IMR-90 (cell line): ENCODE measurements at regions not wholly inside any gene's neighbourhood (a gene's known extent, or its start where the extent isn't known, plus 50 kb on each side); places are given as distances from the start of the nearest gene placed in this dataset.

Experiments
- ATAC-seq: fragments of 200-7000 bp; cut with Tn5 transposase; 2 replicates; pipeline ENCODE4 v1.9.1; 2020; ENCODE audit warnings: low read depth, mild to moderate bottlenecking, moderate library complexity
- BruUV-seq: library from RNA; stranded (reverse); fragments of 400-500 nt; replicated peaks from 2 replicates; lab custom pipeline; 2021; lab: Mats Ljungman, UMichigan
- CTCF ChIA-PET: fragments of 300-600 bp; formaldehyde crosslinking; extraction: SDS; loops from one replicate; lab custom pipeline; 2021; ENCODE audit warnings: antibody characterized with exemption; lab: Yijun Ruan, JAX
- POLR2A ChIA-PET: fragments of 300-600 bp; sonication (Branson Sonifier 250); formaldehyde crosslinking; loops from one replicate; lab custom pipeline; 2022; ENCODE audit warnings: antibody characterized with exemption; ENCODE audit not compliant: unreplicated experiment; lab: Charles Lee
- DNase-seq: peaks from one replicate; pipeline ENCODE4 v3.0.0; 2013
- H2AFZ ChIP-seq: replicated peaks from 2 replicates; pipeline ENCODE3; 2013; ENCODE audit warnings: low read length, mild to moderate bottlenecking; ENCODE audit not compliant: poor library complexity
- H2AK5ac ChIP-seq: 2 replicates; pipeline ENCODE4 v1.6.1; 2013; ENCODE audit warnings: low read depth, low read length, inconsistent platforms
- H2AK9ac ChIP-seq: replicated peaks from 2 replicates; pipeline ENCODE3; 2013; ENCODE audit warnings: mild to moderate bottlenecking, low read depth, low read length, moderate library complexity; ENCODE audit not compliant: poor library complexity
- H2BK120ac ChIP-seq: 2 replicates; pipeline ENCODE4 v1.6.1; 2013; ENCODE audit warnings: low read depth, low read length, inconsistent platforms
- H2BK15ac ChIP-seq: 3 replicates; pipeline ENCODE4 v1.6.1; 2013; ENCODE audit warnings: low read depth, low read length, inconsistent platforms
- H2BK20ac ChIP-seq: 2 replicates; pipeline ENCODE4 v1.6.1; 2013; ENCODE audit warnings: low read depth, mild to moderate bottlenecking, inconsistent platforms, low read length, moderate library complexity
- H2BK5ac ChIP-seq: 2 replicates; pipeline ENCODE4 v1.6.1; 2013; ENCODE audit warnings: mild to moderate bottlenecking, low read depth, low read length, inconsistent platforms; ENCODE audit not compliant: poor library complexity, severe bottlenecking
- H3K14ac ChIP-seq: replicated peaks from 2 replicates; pipeline ENCODE4 v1.6.1; 2013; ENCODE audit warnings: low read depth, low read length, inconsistent platforms
- H3K18ac ChIP-seq: 2 replicates; pipeline ENCODE4 v1.6.1; 2013; ENCODE audit warnings: low read depth, low read length, control low read depth
- H3K23ac ChIP-seq: 2 replicates; pipeline ENCODE4 v1.6.1; 2013; ENCODE audit warnings: low read depth, low read length, inconsistent platforms
- H3K27ac ChIP-seq: 2 replicates; pipeline ENCODE4 v1.5.1; 2013; ENCODE audit warnings: mild to moderate bottlenecking, control low read depth, low read length; ENCODE audit not compliant: insufficient read depth
- H3K27me3 ChIP-seq: 2 replicates; pipeline ENCODE4 v1.6.1; 2013; ENCODE audit warnings: low read length; ENCODE audit not compliant: control insufficient read depth, insufficient read depth
- H3K36me3 ChIP-seq: 2 replicates; pipeline ENCODE4 v1.6.1; 2013; ENCODE audit warnings: low read length, mixed read lengths; ENCODE audit not compliant: control insufficient read depth, insufficient read depth
- H3K4ac ChIP-seq: 2 replicates; pipeline ENCODE4 v1.6.1; 2013; ENCODE audit warnings: low read depth, low read length, inconsistent platforms
- H3K4me1 ChIP-seq: 2 replicates; pipeline ENCODE4 v1.6.1; 2013; ENCODE audit warnings: low read length, mixed read lengths; ENCODE audit not compliant: control insufficient read depth, insufficient read depth
- H3K4me2 ChIP-seq: 2 replicates; pipeline ENCODE4 v1.6.1; 2013; ENCODE audit warnings: low read depth, mild to moderate bottlenecking, control low read depth, low read length, moderate library complexity
- H3K4me3 ChIP-seq: 2 replicates; pipeline ENCODE4 v1.5.1; 2013; ENCODE audit warnings: low read depth, mild to moderate bottlenecking, control low read depth, low read length, moderate library complexity; ENCODE audit not compliant: insufficient read depth
- H3K56ac ChIP-seq: 2 replicates; pipeline ENCODE4 v1.6.1; 2013; ENCODE audit warnings: low read length, inconsistent platforms; ENCODE audit not compliant: insufficient read depth; ENCODE audit errors: extremely low read depth
- H3K79me1 ChIP-seq, 2 experiments: 2 replicates each; pipeline ENCODE4 v1.6.1; 2013; ENCODE audit warnings: low read length in 2 of 2, inconsistent platforms in 1 of 2, low read depth in 1 of 2
- H3K9ac ChIP-seq: 2 replicates; pipeline ENCODE4 v1.6.1; 2013; ENCODE audit warnings: low read depth, low read length, control low read depth
- H3K9me1 ChIP-seq: 2 replicates; pipeline ENCODE4 v1.6.1; 2013; ENCODE audit warnings: low read length, inconsistent platforms; ENCODE audit not compliant: insufficient read depth
- H3K9me3 ChIP-seq: 2 replicates; pipeline ENCODE4 v1.6.1; 2013; ENCODE audit warnings: low read length; ENCODE audit not compliant: control insufficient read depth, insufficient read depth
- H4K20me1 ChIP-seq: 2 replicates; pipeline ENCODE4 v1.6.1; 2013; ENCODE audit warnings: low read length, inconsistent platforms; ENCODE audit not compliant: insufficient read depth
- H4K5ac ChIP-seq: 2 replicates; pipeline ENCODE4 v1.6.1; 2013; ENCODE audit warnings: mild to moderate bottlenecking, low read depth, low read length, control low read depth
- H4K8ac ChIP-seq, 2 experiments: 2 replicates each; pipeline ENCODE4 v1.6.1; 2013; ENCODE audit warnings: low read depth in 2 of 2, low read length in 2 of 2, control low read depth in 1 of 2, inconsistent platforms in 1 of 2
- H4K91ac ChIP-seq: 2 replicates; pipeline ENCODE4 v1.6.1; 2013; ENCODE audit warnings: low read depth, low read length, inconsistent platforms; ENCODE audit not compliant: insufficient read depth
- BHLHE40 ChIP-seq: fragments of 150-350 bp; IDR thresholded peaks from 2 replicates; pipeline ENCODE4 v1.6.1; 2016; ENCODE audit warnings: mild to moderate bottlenecking, low read depth, low read length
- CHD1 ChIP-seq: IDR thresholded peaks from 2 replicates; pipeline ENCODE4 v1.6.1; 2012; ENCODE audit warnings: low read depth, low read length, improper control_type of control experiment
- FOS ChIP-seq: fragments of 150-350 bp; IDR thresholded peaks from 2 replicates; pipeline ENCODE4 v1.6.1; 2016; ENCODE audit warnings: low read depth, low read length
- MAFK ChIP-seq: IDR thresholded peaks from 2 replicates; pipeline ENCODE4 v1.6.1; 2012; ENCODE audit warnings: low read depth, low read length, improper control_type of control experiment
- MAZ ChIP-seq: IDR thresholded peaks from 2 replicates; pipeline ENCODE4 v1.6.1; 2012; ENCODE audit warnings: low read depth, mild to moderate bottlenecking, low read length, improper control_type of control experiment, moderate library complexity, borderline replicate concordance
- MXI1 ChIP-seq: IDR thresholded peaks from 2 replicates; pipeline ENCODE4 v1.6.1; 2012; ENCODE audit warnings: low read depth, mild to moderate bottlenecking, low read length, moderate library complexity, borderline replicate concordance
- NFE2L2 ChIP-seq: fragments of 150-350 bp; IDR thresholded peaks from 2 replicates; pipeline ENCODE4 v1.6.1; 2016; ENCODE audit warnings: low read depth, mild to moderate bottlenecking, low read length
- POLR2A ChIP-seq: IDR thresholded peaks from 2 replicates; pipeline ENCODE4 v1.6.1; 2012; ENCODE audit warnings: mild to moderate bottlenecking, low read depth, low read length
- RCOR1 ChIP-seq: IDR thresholded peaks from 2 replicates; pipeline ENCODE4 v1.6.1; 2012; ENCODE audit warnings: mild to moderate bottlenecking, low read length, improper control_type of control experiment; ENCODE audit not compliant: insufficient replicate concordance
- RFX5 ChIP-seq: IDR thresholded peaks from 2 replicates; pipeline ENCODE4 v1.8.0; 2012; ENCODE audit warnings: low read depth, mild to moderate bottlenecking, low read length, moderate library complexity
- SMC3 ChIP-seq: fragments of 150-350 bp; IDR thresholded peaks from 2 replicates; pipeline ENCODE4 v1.6.1; 2016; ENCODE audit warnings: low read depth, mild to moderate bottlenecking, antibody characterized with exemption, low read length, moderate library complexity
- WGBS, 2 experiments: methylation state at CpG; one replicate each; pipeline versions ENCODE4 v1.1.5 to v1.1.7; 2013; ENCODE audit warnings: missing lambda C conversion rate in 2 of 2; ENCODE audit not compliant: insufficient read length in 1 of 2; ENCODE audit errors: extremely low coverage in 2 of 2; 5-methylcytosine and 5-hydroxymethylcytosine counted together
- dilution Hi-C: fragments of 300-500 bp; cut with HindIII; formaldehyde crosslinking; loops from one replicate; pipeline ENCODE4 v1.14.3; 2018; ENCODE audit warnings: low sequenced_read_pairs; ENCODE audit not compliant: unreplicated experiment
- in situ Hi-C: fragments of 300-500 bp; cut with MboI; formaldehyde crosslinking; loops from 3 replicates; pipeline ENCODE4 v1.14.3; 2019; ENCODE audit warnings: low sequenced_read_pairs, inconsistent platforms, mixed read lengths
- intact Hi-C: fragments of 100-400 bp; cut with micrococcal nuclease; formaldehyde crosslinking; loops from 2 replicates; pipeline ENCODE4 v1.10.0; 2022
- TF ChIP-seq, protein P1 (sequence below): conservative IDR thresholded peaks from 2 replicates; pipeline ENCODE4 v1.5.1; 2012; ENCODE audit warnings: mild to moderate bottlenecking, low read depth, low read length, improper control_type of control experiment
- TF ChIP-seq, protein P2 (sequence below): fragments of 150-350 bp; IDR thresholded peaks from 2 replicates; pipeline ENCODE4 v1.6.1; 2017; ENCODE audit warnings: mild to moderate bottlenecking, antibody characterized with exemption, low read length, low read depth
- TF ChIP-seq, protein P3 (sequence below): fragments of 150-350 bp; IDR thresholded peaks from 2 replicates; pipeline ENCODE4 v1.6.1; 2016; ENCODE audit warnings: low read depth, mild to moderate bottlenecking, low read length, moderate library complexity, borderline replicate concordance

DNA sequence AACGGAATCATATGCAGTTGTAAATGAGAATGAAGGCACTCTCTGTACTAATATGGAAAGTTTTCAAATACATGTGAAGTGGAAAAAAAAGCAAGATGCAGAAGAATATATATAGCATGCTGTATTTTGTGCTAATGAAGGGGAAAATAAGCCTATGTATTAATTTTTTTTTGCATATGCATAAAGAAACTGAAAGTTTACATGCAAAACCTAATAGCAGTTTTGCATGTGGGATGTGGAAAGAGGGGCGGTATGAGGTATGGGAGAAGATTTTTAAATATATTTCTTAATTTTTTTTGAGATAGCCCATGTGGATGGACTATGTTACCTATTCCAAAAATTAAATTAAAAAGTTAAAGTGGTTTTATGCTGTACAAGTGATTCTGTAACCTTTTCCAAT lies 83.7 kb upstream of the IL12B start:
- no peak overlapping the region for H3K4me3 ChIP-seq
- H2BK5ac ChIP-seq, result no peak overlapping the region
- ChIA-PET POLR2A (no interaction called here), CTCF (no interaction called here)
- H3K27ac ChIP-seq, result no peak overlapping the region
- H3K4me1 ChIP-seq, result no peaks in the 10 kb centered on the region
- no peak overlapping the region for H3K23ac ChIP-seq
- no peak overlapping the region for H3K14ac ChIP-seq
- intact Hi-C loops, result no loop called here
- no peaks in the 10 kb centered on the region for H3K9me3 ChIP-seq
- no peak for DNase-seq
- H2AK9ac ChIP-seq, result no peak overlapping the region
- dilution Hi-C loops, result no loop called here
- no peak overlapping the region for H3K9ac ChIP-seq
- H3K4ac ChIP-seq, result no peak overlapping the region
- H2BK20ac ChIP-seq, result no peak overlapping the region
- no peak overlapping the region for H4K91ac ChIP-seq
- H3K56ac ChIP-seq, result no peak overlapping the region
- H3K18ac ChIP-seq, result no peak overlapping the region
- no peaks in the 10 kb centered on the region for H3K9me1 ChIP-seq
- no peaks in the 10 kb centered on the region for H3K36me3 ChIP-seq
- H3K4me2 ChIP-seq, result no peak overlapping the region
- no peaks in the 10 kb centered on the region for H4K20me1 ChIP-seq
- no peak overlapping the region for H2AFZ ChIP-seq
- no peak overlapping the region for H2BK120ac ChIP-seq
- TF ChIP-seq RCOR1 (no peak), FOS (no peak), CHD1 (no peak), SMC3 (no peak), MXI1 (no peak), NFE2L2 (no peak), MAZ (no peak), BHLHE40 (no peak), MAFK (no peak), RFX5 (no peak), POLR2A (no peak)
- TF ChIP-seq, protein P1, sequence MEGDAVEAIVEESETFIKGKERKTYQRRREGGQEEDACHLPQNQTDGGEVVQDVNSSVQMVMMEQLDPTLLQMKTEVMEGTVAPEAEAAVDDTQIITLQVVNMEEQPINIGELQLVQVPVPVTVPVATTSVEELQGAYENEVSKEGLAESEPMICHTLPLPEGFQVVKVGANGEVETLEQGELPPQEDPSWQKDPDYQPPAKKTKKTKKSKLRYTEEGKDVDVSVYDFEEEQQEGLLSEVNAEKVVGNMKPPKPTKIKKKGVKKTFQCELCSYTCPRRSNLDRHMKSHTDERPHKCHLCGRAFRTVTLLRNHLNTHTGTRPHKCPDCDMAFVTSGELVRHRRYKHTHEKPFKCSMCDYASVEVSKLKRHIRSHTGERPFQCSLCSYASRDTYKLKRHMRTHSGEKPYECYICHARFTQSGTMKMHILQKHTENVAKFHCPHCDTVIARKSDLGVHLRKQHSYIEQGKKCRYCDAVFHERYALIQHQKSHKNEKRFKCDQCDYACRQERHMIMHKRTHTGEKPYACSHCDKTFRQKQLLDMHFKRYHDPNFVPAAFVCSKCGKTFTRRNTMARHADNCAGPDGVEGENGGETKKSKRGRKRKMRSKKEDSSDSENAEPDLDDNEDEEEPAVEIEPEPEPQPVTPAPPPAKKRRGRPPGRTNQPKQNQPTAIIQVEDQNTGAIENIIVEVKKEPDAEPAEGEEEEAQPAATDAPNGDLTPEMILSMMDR, result no peak
- TF ChIP-seq, protein P2, sequence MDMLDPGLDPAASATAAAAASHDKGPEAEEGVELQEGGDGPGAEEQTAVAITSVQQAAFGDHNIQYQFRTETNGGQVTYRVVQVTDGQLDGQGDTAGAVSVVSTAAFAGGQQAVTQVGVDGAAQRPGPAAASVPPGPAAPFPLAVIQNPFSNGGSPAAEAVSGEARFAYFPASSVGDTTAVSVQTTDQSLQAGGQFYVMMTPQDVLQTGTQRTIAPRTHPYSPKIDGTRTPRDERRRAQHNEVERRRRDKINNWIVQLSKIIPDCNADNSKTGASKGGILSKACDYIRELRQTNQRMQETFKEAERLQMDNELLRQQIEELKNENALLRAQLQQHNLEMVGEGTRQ, result no peak
- TF ChIP-seq, protein P3, sequence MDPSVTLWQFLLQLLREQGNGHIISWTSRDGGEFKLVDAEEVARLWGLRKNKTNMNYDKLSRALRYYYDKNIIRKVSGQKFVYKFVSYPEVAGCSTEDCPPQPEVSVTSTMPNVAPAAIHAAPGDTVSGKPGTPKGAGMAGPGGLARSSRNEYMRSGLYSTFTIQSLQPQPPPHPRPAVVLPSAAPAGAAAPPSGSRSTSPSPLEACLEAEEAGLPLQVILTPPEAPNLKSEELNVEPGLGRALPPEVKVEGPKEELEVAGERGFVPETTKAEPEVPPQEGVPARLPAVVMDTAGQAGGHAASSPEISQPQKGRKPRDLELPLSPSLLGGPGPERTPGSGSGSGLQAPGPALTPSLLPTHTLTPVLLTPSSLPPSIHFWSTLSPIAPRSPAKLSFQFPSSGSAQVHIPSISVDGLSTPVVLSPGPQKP, result no peak
- no peaks in the 10 kb centered on the region for H3K79me1 ChIP-seq
- no peak overlapping the region for H4K5ac ChIP-seq
- no TSS peak for BruUV-seq
- no peak overlapping the region for H2BK15ac ChIP-seq
- H2AK5ac ChIP-seq, result no peak overlapping the region
- no peaks in the 10 kb centered on the region; the same call in 1 of the 2 replicates for H3K27me3 ChIP-seq
- in situ Hi-C loops, result no loop called here
- ATAC-seq, result no peak
- no CpG with 5 or more reads among the region's 2 CpGs for WGBS, 2 experiments
- H4K8ac ChIP-seq, result no peak overlapping the region
